Common myeloid progenitor, CD34-positive (primary cell): ENCODE measurements at regions not wholly inside any gene's neighbourhood (a gene's known extent, or its start where the extent isn't known, plus 50 kb on each side); places are given as distances from the start of the nearest gene placed in this dataset.

Source experiments
- CTCF ChIA-PET: fragments of 350-600 bp; sonication (Branson Sonifier 250); formaldehyde crosslinking; loops from one replicate; lab custom pipeline; 2021; ENCODE audit warnings: antibody characterized with exemption; lab: Charles Lee
- POLR2A ChIA-PET: fragments of 350-600 bp; sonication (Branson Sonifier 250); formaldehyde crosslinking; loops from one replicate; lab custom pipeline; 2021; ENCODE audit warnings: antibody characterized with exemption; lab: Charles Lee
- DNase-seq, 3 donors: peaks; one replicate each; pipeline versions ENCODE4 v3.0.0 to v3.0.0-alpha.2; 2013
- H3K27ac ChIP-seq, 2 experiments: 1 replicate in 1 of 2; 2 replicates in 1 of 2; pipeline ENCODE4 v1.7.0; 2013; ENCODE audit warnings: inconsistent platforms in 2 of 2, low read length in 2 of 2, mild to moderate bottlenecking in 2 of 2, low read depth in 1 of 2, moderate library complexity in 1 of 2; ENCODE audit not compliant: severe bottlenecking in 2 of 2, insufficient read depth in 1 of 2, poor library complexity in 1 of 2
- H3K27me3 ChIP-seq, 5 experiments: replicated peaks in 2 of 5; 1 replicate in 3 of 5; 2 replicates in 2 of 5; pipeline versions ENCODE4 v1.6.1 to v1.7.0; 2013; ENCODE audit warnings: low read length in 4 of 5, mild to moderate bottlenecking in 2 of 5, moderate library complexity in 2 of 5, inconsistent platforms in 1 of 5; ENCODE audit not compliant: insufficient read depth in 5 of 5, control insufficient read depth in 4 of 5
- H3K36me3 ChIP-seq, 4 experiments: 1 replicate in 2 of 4; 2 replicates in 2 of 4; pipeline versions ENCODE4 v1.6.1 to v1.7.0; 2013; ENCODE audit warnings: low read length in 3 of 4, control low read depth in 1 of 4, mild to moderate bottlenecking in 1 of 4; ENCODE audit not compliant: control insufficient read depth in 4 of 4, insufficient read depth in 4 of 4
- H3K4me1 ChIP-seq, 4 experiments: 1 replicate in 3 of 4; 2 replicates in 1 of 4; pipeline versions ENCODE4 v1.6.1 to v1.7.1; 2013; ENCODE audit warnings: low read length in 3 of 4, mild to moderate bottlenecking in 3 of 4, control low read depth in 1 of 4, inconsistent platforms in 1 of 4, moderate library complexity in 1 of 4; ENCODE audit not compliant: control insufficient read depth in 4 of 4, insufficient read depth in 4 of 4; ENCODE audit errors: control extremely low read depth in 1 of 4
- H3K4me3 ChIP-seq, 7 experiments: 1 replicate in 4 of 7; 2 replicates in 3 of 7; pipeline versions ENCODE4 v1.5.1 to v1.7.0; 2013; ENCODE audit warnings: mild to moderate bottlenecking in 7 of 7, low read length in 6 of 7, moderate library complexity in 6 of 7, inconsistent platforms in 2 of 7, low read depth in 2 of 7, control low read depth in 1 of 7; ENCODE audit not compliant: insufficient read depth in 4 of 7, control insufficient read depth in 1 of 7; ENCODE audit errors: extremely low read depth in 1 of 7
- H3K9me3 ChIP-seq, 5 experiments: 1 replicate in 4 of 5; 2 replicates in 1 of 5; pipeline versions ENCODE4 v1.6.1 to v1.7.1; 2013; ENCODE audit warnings: low read length in 4 of 5, mild to moderate bottlenecking in 2 of 5, inconsistent platforms in 1 of 5, low read depth in 1 of 5, moderate library complexity in 1 of 5; ENCODE audit not compliant: control insufficient read depth in 4 of 5, insufficient read depth in 2 of 5; ENCODE audit errors: control extremely low read depth in 1 of 5
- WGBS: methylation state at CpG from one replicate; pipeline ENCODE4 v1.1.5; 2013; ENCODE audit not compliant: insufficient coverage; 5-methylcytosine and 5-hydroxymethylcytosine counted together

DNA sequence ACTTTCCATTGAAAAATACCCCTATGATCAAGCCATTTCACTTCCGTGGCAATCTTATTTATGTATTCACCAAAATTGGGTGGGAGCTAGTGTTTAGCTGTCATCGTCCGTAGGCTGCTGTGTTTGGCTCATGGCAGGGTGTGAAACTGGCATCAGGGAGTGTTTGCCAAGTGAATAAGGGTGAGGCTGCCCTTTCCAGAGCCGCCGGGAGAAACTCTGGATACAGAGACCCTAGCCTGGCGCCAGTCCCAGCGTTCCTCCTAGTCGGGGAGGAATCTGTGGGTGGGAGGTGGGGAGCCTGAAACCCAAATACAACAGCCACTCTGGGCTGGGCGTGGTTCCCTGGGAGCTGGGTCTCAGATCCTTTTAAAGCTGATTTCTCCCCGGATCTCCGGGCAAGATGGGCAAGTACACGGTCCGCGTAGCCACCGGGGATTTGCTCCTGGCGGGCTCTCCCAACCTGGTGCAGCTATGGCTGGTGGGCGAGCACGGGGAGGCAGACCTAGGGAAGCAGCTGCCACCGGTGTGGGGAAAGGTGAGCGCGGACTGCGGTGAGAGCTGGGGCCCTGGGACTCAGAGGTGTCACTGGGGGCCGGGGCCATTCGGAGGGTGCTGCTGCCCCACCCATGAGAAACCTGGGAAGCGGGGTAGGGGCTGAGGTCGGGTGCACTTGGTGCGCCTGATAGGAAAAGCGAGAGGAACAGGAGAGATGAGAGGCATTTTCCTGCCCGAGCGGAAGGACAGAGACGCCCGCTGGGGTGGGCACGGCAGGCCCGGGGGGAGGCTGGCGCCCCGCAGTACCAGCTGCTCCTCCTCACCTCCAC, 62.1 kb upstream of the TEKT1 start:
- H3K4me3 ChIP-seq = peak overlapping the region in 2 of 7 experiments; percentile 13 to 23
- 69% methylated on average over 29 of the region's 36 CpGs for WGBS
- H3K36me3 ChIP-seq = peaks cover 0 to 10% (median 0%) of the 10 kb centered on the region in 4 experiments
- ChIA-PET POLR2A (no interaction called here), CTCF (interaction anchor here (1.2 to 5.8 kb wide), 4 partner anchors 14 to 150 kb away, joined by 3 to 26 read pairs (median 12); no protein-coding TSS in a partner anchor)
- peaks cover 0 to under 1% (median 0%) of the 10 kb centered on the region in 5 experiments for H3K9me3 ChIP-seq
- peaks cover 0 to 28% (median 13%) of the 10 kb centered on the region in 5 experiments for H3K27me3 ChIP-seq
- no peak for DNase-seq
- no peak overlapping the region for H3K27ac ChIP-seq
- peaks cover 0 to 9% (median 2%) of the 10 kb centered on the region in 4 experiments for H3K4me1 ChIP-seq

DNA sequence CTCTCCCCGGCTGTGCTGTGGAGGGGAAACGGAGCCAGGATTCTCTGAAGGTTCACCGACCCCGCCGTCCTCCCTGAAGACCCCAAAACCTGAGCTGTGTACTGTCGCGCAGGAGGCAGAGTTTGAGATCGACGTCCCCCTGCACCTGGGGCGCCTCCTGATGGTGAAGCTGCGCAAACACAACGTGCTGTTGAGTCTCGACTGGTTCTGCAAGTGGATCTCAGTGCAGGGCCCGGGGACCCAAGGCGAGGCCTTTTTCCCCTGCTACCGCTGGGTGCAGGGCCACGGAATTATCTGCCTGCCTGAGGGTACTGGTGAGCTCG, 62.6 kb upstream of the TEKT1 start:
- Histone ChIP-seq H3K27ac (no peak overlapping the region), H3K27me3 (peaks cover 0 to 28% (median 13%) of the 10 kb centered on the region in 5 experiments), H3K4me3 (peak overlapping the region in 2 of 7 experiments; percentile 13 to 23), H3K4me1 (peaks cover 0 to 9% (median 2%) of the 10 kb centered on the region in 4 experiments), H3K9me3 (no peaks in the 10 kb centered on the region), H3K36me3 (peaks cover 0 to 15% (median under 1%) of the 10 kb centered on the region in 4 experiments)
- ChIA-PET POLR2A (no interaction called here), CTCF (interaction anchor here (2.2 to 5.8 kb wide), 3 partner anchors 15 to 51 kb away, joined by 9 to 26 read pairs (median 14); no protein-coding TSS in a partner anchor)
- peak; percentile 24 to 72 (median 60) for DNase-seq
- WGBS = 60% methylated on average over 14 of the region's 18 CpGs

DNA sequence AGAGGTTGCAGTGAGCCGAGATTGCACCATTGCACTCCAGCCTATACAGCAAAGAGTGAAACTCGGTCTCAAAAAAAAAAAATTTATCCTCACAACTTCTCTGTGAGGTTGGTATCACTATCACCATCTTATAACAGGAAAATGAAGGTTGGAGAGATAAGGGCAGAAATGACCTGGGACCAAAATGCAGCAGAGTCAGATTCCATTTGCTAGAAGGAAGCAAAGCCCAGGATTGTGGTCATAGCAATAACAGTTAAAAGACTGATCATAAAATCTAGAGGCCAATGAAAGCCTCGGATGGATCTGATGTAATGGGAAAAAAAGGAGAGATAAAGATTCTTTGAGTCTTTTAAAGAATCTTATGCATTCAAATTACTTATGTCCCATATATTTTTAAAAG, 69.6 kb upstream of the TEKT1 start:
- no peaks in the 10 kb centered on the region for H3K9me3 ChIP-seq
- ChIA-PET POLR2A (no interaction called here), CTCF (no interaction called here)
- H3K36me3 ChIP-seq = peaks cover 0 to 21% (median 2%) of the 10 kb centered on the region in 4 experiments
- H3K27me3 ChIP-seq = peaks cover 0 to 4% (median 0%) of the 10 kb centered on the region in 5 experiments
- no CpG with 5 or more reads among the region's 3 CpGs for WGBS
- no peak overlapping the region for H3K27ac ChIP-seq
- peak; percentile 79 to 90 (median 83) for DNase-seq
- peaks cover 0 to 14% (median 4%) of the 10 kb centered on the region in 4 experiments for H3K4me1 ChIP-seq
- peak overlapping the region in 1 of 7 experiments; percentile 20 for H3K4me3 ChIP-seq

DNA sequence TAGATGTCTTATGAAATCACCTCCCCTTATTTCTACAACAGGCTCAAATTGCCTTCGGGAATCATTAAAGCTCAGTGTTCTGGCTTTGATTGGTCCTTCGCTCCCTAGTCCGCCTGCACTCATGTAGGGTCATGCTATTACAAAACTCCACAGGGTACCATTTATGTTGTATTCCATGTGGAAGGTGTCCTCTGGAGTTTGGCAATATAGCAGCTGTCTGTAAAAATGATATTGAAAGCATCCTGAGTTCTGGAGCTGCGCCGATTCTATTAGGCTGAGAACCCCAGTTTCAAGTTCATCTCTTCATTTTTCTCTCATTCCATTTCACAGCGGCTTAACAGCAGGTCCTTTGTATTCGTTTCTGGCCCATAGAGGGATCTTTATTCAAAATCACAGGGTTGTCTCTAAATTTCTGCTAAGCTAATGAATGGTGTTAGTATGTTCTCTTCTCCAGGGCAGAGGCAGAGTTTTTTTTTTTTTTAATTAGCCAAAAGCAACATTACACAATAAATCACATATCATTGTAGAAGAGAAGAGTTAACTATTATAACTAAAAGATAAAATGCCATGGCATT, 71.9 kb upstream of the TEKT1 start:
- CTCF ChIA-PET = interaction anchor here (1.3 to 3.5 kb wide), 6 partner anchors 11 to 104 kb away, joined by 4 to 13 read pairs (median 6); no protein-coding TSS in a partner anchor
- no peak overlapping the region for H3K4me3 ChIP-seq
- no peaks in the 10 kb centered on the region for H3K27me3 ChIP-seq
- H3K9me3 ChIP-seq = no peaks in the 10 kb centered on the region
- peaks cover 0 to 14% (median 4%) of the 10 kb centered on the region in 4 experiments for H3K4me1 ChIP-seq
- POLR2A ChIA-PET = no interaction called here
- no peak for DNase-seq
- WGBS = 95% methylated on average over 3 of the region's 7 CpGs
- H3K27ac ChIP-seq = no peak overlapping the region
- peaks cover 0 to 11% (median 2%) of the 10 kb centered on the region in 4 experiments for H3K36me3 ChIP-seq

DNA sequence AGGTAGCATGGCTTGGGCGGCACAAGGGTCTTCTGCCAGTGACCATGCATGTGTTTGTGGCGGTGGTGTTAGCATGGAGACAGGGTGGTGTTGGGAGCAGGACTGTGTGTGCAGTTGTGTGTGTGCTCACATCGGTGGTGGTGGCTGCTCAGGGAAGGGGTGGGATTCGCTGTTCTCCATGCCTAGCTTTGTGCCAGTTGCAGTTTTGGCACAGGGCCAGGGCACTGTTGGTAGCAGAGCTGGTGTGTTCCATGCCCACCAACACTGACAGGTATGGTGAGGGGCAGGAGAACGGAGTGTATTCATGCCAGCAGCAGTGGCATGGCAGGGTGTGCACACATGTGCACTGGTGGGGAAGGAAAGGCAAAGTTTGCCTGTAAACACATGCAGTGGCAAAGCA, 77.3 kb upstream of the TEKT1 start:
- H3K36me3 ChIP-seq = no peaks in the 10 kb centered on the region
- CTCF ChIA-PET = interaction anchor here (0.6 to 5.0 kb wide), 2 partner anchors 19 to 98 kb away, joined by 3 to 91 read pairs; partner anchors contain the start of gene RNASEK
- H3K4me1 ChIP-seq = peaks cover under 1 to 19% (median 5%) of the 10 kb centered on the region in 4 experiments
- H3K27ac ChIP-seq = no peak overlapping the region
- POLR2A ChIA-PET = no interaction called here
- H3K4me3 ChIP-seq = no peak overlapping the region
- DNase-seq = no peak
- WGBS = 100% methylated on average over 5 of the region's 5 CpGs
- no peaks in the 10 kb centered on the region for H3K9me3 ChIP-seq
- H3K27me3 ChIP-seq = no peaks in the 10 kb centered on the region

DNA sequence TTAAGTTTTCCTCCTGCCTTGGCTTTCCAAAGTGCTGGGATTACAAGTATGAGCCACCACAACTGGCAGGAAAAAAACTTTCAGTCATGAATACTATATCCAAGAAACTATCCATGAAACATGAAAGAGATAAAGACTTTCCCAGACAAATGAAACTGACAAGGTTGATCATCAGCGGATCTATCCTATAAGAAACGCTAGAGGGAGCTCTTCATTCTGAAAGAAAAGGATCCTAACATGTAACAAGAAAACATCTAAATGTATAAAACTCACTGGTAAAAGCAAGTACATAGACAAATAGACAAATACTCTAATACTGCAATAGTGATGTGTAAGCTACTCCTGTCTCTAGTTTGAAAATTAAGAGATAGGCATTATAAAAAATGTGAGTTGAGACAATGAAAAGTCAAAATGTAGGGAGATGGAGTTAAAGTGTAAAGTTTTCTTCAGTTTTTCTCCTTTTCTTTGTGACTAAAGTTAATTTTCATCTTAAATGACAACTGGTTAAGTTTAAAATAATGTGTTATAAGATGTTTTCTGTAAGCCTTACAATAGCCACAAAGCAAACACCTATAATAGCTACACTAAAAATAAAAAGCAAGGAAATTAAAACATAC, 79.6 kb upstream of the TEKT1 start:
- peak; percentile 55 to 72 (median 69) for DNase-seq
- peaks cover 7 to 22% (median 9%) of the 10 kb centered on the region in 4 experiments for H3K4me1 ChIP-seq
- no peak overlapping the region for H3K27ac ChIP-seq
- POLR2A ChIA-PET = interaction anchor here (0.6 to 0.8 kb wide), 2 partner anchors 10 to 68 kb away, joined by 3 to 4 read pairs; no protein-coding TSS in a partner anchor
- no CpG with 5 or more reads among the region's 2 CpGs for WGBS
- no peaks in the 10 kb centered on the region for H3K9me3 ChIP-seq
- CTCF ChIA-PET = interaction anchor here (0.7 to 5.0 kb wide), 21 partner anchors 9 to 438 kb away, joined by 3 to 91 read pairs (median 4); partner anchors contain the start of genes RNASEK and SLC16A13
- no peak overlapping the region for H3K4me3 ChIP-seq
- H3K36me3 ChIP-seq = no peaks in the 10 kb centered on the region
- H3K27me3 ChIP-seq = peaks cover 0 to 2% (median 0%) of the 10 kb centered on the region in 5 experiments
